ENCODE measurements at regions not wholly inside any gene's neighbourhood (a gene's known extent, or its start where the extent isn't known, plus 50 kb on each side); places are given as distances from the start of the nearest gene placed in this dataset.
"Not testable (repeated sequence)": the region's sequence is repeated elsewhere in the genome, so short reads cannot be mapped to it uniquely, and the experiment has no call there.

- no peak for TF ChIP-seq ZBTB33 (IDR thresholded peaks at IDR 0.05)
- no peak for TF ChIP-seq EGR1 (IDR thresholded peaks at IDR 0.05; ENCODE audit: low read depth in 2 of 2)
- peak; percentile 43 to 58 for TF ChIP-seq HNF4A (conservative IDR thresholded peaks at IDR 0.05)
- TF ChIP-seq NR2F2 (IDR thresholded peaks at IDR 0.05), result no peak
- no peak for TF ChIP-seq SP1 (IDR thresholded peaks at IDR 0.05)
- peak; percentile 46 for TF ChIP-seq YY1 (IDR thresholded peaks at IDR 0.05)
- TF ChIP-seq RAD21 (IDR thresholded peaks at IDR 0.05), result no peak
- no peak for TF ChIP-seq FOXA1 (IDR thresholded peaks at IDR 0.05)
These were observed 178.1 kb upstream of the PDE10A start (continued) for GRCh38 chr6:165841153-165841558.

GRCh38 chr6:165837948-165838745, 175.1 kb upstream of the PDE10A start:
- Histone ChIP-seq H3K4me3 (ENCODE audit: low read depth in 1 of 3, low read length in 3 of 3) (no peak overlapping the region), H3K27ac (ENCODE audit: low read depth in 1 of 2, low read length in 2 of 2) (no peak overlapping the region), H3K27me3 (ENCODE audit: control insufficient read depth in 4 of 4, insufficient read depth in 4 of 4, low read length in 3 of 4) (no peaks in the 10 kb centered on the region), H3K9me3 (ENCODE audit: control insufficient read depth in 4 of 4, low read length in 3 of 4) (no peaks in the 10 kb centered on the region), H3K9ac (ENCODE audit: low read depth in 1 of 2, low read length in 2 of 2) (no peak overlapping the region), H3K4me1 (ENCODE audit: control insufficient read depth in 4 of 4, insufficient read depth in 4 of 4, low read length in 3 of 4) (peaks cover 11 to 38% (median 33%) of the 10 kb centered on the region in 4 donors), H3K36me3 (ENCODE audit: control insufficient read depth in 4 of 4, insufficient read depth in 3 of 4, low read depth in 1 of 4, low read length in 3 of 4) (no peaks in the 10 kb centered on the region)
- 80% methylated on average over 9 of the region's 9 CpGs for WGBS
- no peak for DNase-seq (ENCODE audit: low spot score)
- no peak for TF ChIP-seq GABPA (IDR thresholded peaks at IDR 0.05 in 1 of 2, conservative IDR thresholded peaks at IDR 0.05 in 1 of 2)
- TF ChIP-seq FOXA1 (IDR thresholded peaks at IDR 0.05), result no peak
- no peak for TF ChIP-seq HNF4G (IDR thresholded peaks at IDR 0.05)
- TF ChIP-seq RXRA (IDR thresholded peaks at IDR 0.05), result no peak
- no peak for TF ChIP-seq HNF4A (conservative IDR thresholded peaks at IDR 0.05)
- no peak for TF ChIP-seq CTCF (IDR thresholded peaks at IDR 0.05; ENCODE audit: low read depth, low read length, missing input control)
- no peak for TF ChIP-seq MAX (IDR thresholded peaks at IDR 0.05)
- no peak for TF ChIP-seq ZBTB33 (IDR thresholded peaks at IDR 0.05)
- no peak for TF ChIP-seq RAD21 (IDR thresholded peaks at IDR 0.05)
- no peak for TF ChIP-seq YY1 (IDR thresholded peaks at IDR 0.05)
- TF ChIP-seq FOXA2 (IDR thresholded peaks at IDR 0.05), result no peak
- no peak for TF ChIP-seq REST (IDR thresholded peaks at IDR 0.05)
- no peak for TF ChIP-seq SP1 (IDR thresholded peaks at IDR 0.05)
- TF ChIP-seq NR2F2 (IDR thresholded peaks at IDR 0.05), result no peak
- TF ChIP-seq TAF1 (conservative IDR thresholded peaks at IDR 0.05), result no peak
- TF ChIP-seq ATF3 (IDR thresholded peaks at IDR 0.05), result no peak
- no peak for TF ChIP-seq EGR1 (IDR thresholded peaks at IDR 0.05; ENCODE audit: low read depth in 2 of 2)
- no peak for TF ChIP-seq JUND (IDR thresholded peaks at IDR 0.05)

- not testable (repeated sequence) for H3K36me3 ChIP-seq (ENCODE audit: control insufficient read depth in 4 of 4, insufficient read depth in 3 of 4, low read depth in 1 of 4, low read length in 3 of 4); H3K27me3 ChIP-seq (ENCODE audit: control insufficient read depth in 4 of 4, insufficient read depth in 4 of 4, low read length in 3 of 4); H3K27ac ChIP-seq (ENCODE audit: low read depth in 1 of 2, low read length in 2 of 2); H3K4me3 ChIP-seq (ENCODE audit: low read depth in 1 of 3, low read length in 3 of 3); H3K9me3 ChIP-seq (ENCODE audit: control insufficient read depth in 4 of 4, low read length in 3 of 4); DNase-seq (ENCODE audit: low spot score); H3K9ac ChIP-seq (ENCODE audit: low read depth in 1 of 2, low read length in 2 of 2)
- H3K4me1 ChIP-seq (ENCODE audit: control insufficient read depth in 4 of 4, insufficient read depth in 4 of 4, low read length in 3 of 4), result peaks cover 10 to 37% (median 32%) of the 10 kb centered on the region in 4 donors
- 95% methylated on average over 4 of the region's 4 CpGs for WGBS
These were observed 173.6 kb upstream of the PDE10A start for GRCh38 chr6:165836648-165837047.
